Tongue (tissue), 1 donor: ENCODE measurements at regions not wholly inside any gene's neighbourhood (a gene's known extent, or its start where the extent isn't known, plus 50 kb on each side); places are given as distances from the start of the nearest gene placed in this dataset.

Source experiments
- DNase-seq: peaks from one replicate; pipeline ENCODE4 v3.0.0-alpha.2; 2015

GRCh38 chr11:23954730-23955129 lies 542.1 kb upstream of the LUZP2 start:
- no peak for DNase-seq

GRCh38 chr11:23956586-23956985 lies 540.3 kb upstream of the LUZP2 start:
- DNase-seq, result no peak

GRCh38 chr11:23957314-23957713 lies 539.5 kb upstream of the LUZP2 start:
- no peak for DNase-seq

- DNase-seq, result no peak
These were observed 537.4 kb upstream of the LUZP2 start for GRCh38 chr11:23959462-23959861.

- no peak for DNase-seq
These were observed 535.1 kb upstream of the LUZP2 start for GRCh38 chr11:23961503-23962338.

- DNase-seq, result no peak
These were observed 523.6 kb upstream of the LUZP2 start for GRCh38 chr11:23973244-23973643.

GRCh38 chr11:23974051-23974450 lies 522.8 kb upstream of the LUZP2 start:
- no peak for DNase-seq

- DNase-seq, result no peak
These were observed 522.3 kb upstream of the LUZP2 start for GRCh38 chr11:23974601-23975000.

GRCh38 chr11:23976426-23976825 lies 520.4 kb upstream of the LUZP2 start:
- DNase-seq, result no peak

- DNase-seq, result no peak
These were observed 520.0 kb upstream of the LUZP2 start for GRCh38 chr11:23976841-23977271.

- DNase-seq, result peak; percentile 2
These were observed 508.4 kb upstream of the LUZP2 start for GRCh38 chr11:23988381-23989006.

- DNase-seq, result peak; percentile 14
These were observed 506.3 kb upstream of the LUZP2 start for GRCh38 chr11:23990346-23991164.

GRCh38 chr11:23991165-23991539 lies 505.7 kb upstream of the LUZP2 start:
- DNase-seq, result peak; percentile 90

GRCh38 chr11:23995891-23996290 lies 501.0 kb upstream of the LUZP2 start:
- no peak for DNase-seq

GRCh38 chr11:23997356-23997755 lies 499.5 kb upstream of the LUZP2 start:
- no peak for DNase-seq

GRCh38 chr11:24005202-24005876 lies 491.5 kb upstream of the LUZP2 start:
- no peak for DNase-seq

GRCh38 chr11:24043842-24044241 lies 453.0 kb upstream of the LUZP2 start:
- DNase-seq, result no peak

GRCh38 chr11:24046731-24047130 lies 450.1 kb upstream of the LUZP2 start:
- DNase-seq, result no peak

GRCh38 chr11:24056051-24056450 lies 440.8 kb upstream of the LUZP2 start:
- DNase-seq, result peak; percentile 11

- no peak for DNase-seq
These were observed 436.7 kb upstream of the LUZP2 start for GRCh38 chr11:24060125-24060524.

- DNase-seq, result no peak
These were observed 432.4 kb upstream of the LUZP2 start for GRCh38 chr11:24064309-24064903.

GRCh38 chr11:24068197-24068596 lies 428.7 kb upstream of the LUZP2 start:
- DNase-seq, result no peak
